H1 (cell line): ENCODE measurements at regions not wholly inside any gene's neighbourhood (a gene's known extent, or its start where the extent isn't known, plus 50 kb on each side); places are given as distances from the start of the nearest gene placed in this dataset.

Experiments
- MAFK ChIP-seq: IDR thresholded peaks from 2 replicates; pipeline ENCODE4 v1.6.1; 2012; ENCODE audit warnings: low read depth, mild to moderate bottlenecking, improper control_type of control experiment, low read length
- POLR2A ChIP-seq, 2 experiments: IDR thresholded peaks; 1 replicate in 1 of 2; 2 replicates in 1 of 2; pipeline ENCODE4 v1.6.1; 2011; ENCODE audit warnings: low read depth in 2 of 2, low read length in 2 of 2, mild to moderate bottlenecking in 2 of 2; ENCODE audit errors: control extremely low read depth in 1 of 2
- SP4 ChIP-seq: IDR thresholded peaks from 2 replicates; pipeline ENCODE4 v1.6.1; 2012; ENCODE audit warnings: low read length, inconsistent platforms

- TF ChIP-seq MAFK (0 out of 2 replicates have a peak, but pooled peaks have one; percentile 27), SP4 (no peak), POLR2A (IDR thresholded peaks at IDR 0.05; ENCODE audit: control extremely low read depth in 1 of 2, low read depth in 2 of 2, low read length in 2 of 2) (no peak)
Observed at GRCh38 chr2:198545411-198545810, 741.0 kb downstream of the PLCL1 start (continued).
